Glutamatergic neuron (in vitro differentiated cells): ENCODE measurements at regions not wholly inside any gene's neighbourhood (a gene's known extent, or its start where the extent isn't known, plus 50 kb on each side); places are given as distances from the start of the nearest gene placed in this dataset.

Experiments used
- DNase-seq: peaks from one replicate; pipeline ENCODE4 v3.0.0; 2022
- H3K27ac Mint-ChIP-seq: one replicate; pipeline ENCODE4 v1.8.0; 2020; ENCODE audit warnings: mild to moderate bottlenecking, mixed read lengths, inconsistent platforms; ENCODE audit not compliant: unreplicated experiment
- H3K27me3 Mint-ChIP-seq: one replicate; pipeline ENCODE4 v1.8.0; 2020; ENCODE audit warnings: mild to moderate bottlenecking, moderate library complexity, mixed read lengths, inconsistent platforms; ENCODE audit not compliant: unreplicated experiment
- H3K36me3 Mint-ChIP-seq: one replicate; pipeline ENCODE4 v1.8.0; 2020; ENCODE audit warnings: mild to moderate bottlenecking, mixed read lengths, inconsistent platforms; ENCODE audit not compliant: unreplicated experiment
- H3K4me1 Mint-ChIP-seq: one replicate; pipeline ENCODE4 v1.8.0; 2020; ENCODE audit warnings: mild to moderate bottlenecking, low read depth, mixed read lengths, inconsistent platforms; ENCODE audit not compliant: unreplicated experiment
- H3K4me3 Mint-ChIP-seq: one replicate; pipeline ENCODE4 v1.8.0; 2020; ENCODE audit warnings: mild to moderate bottlenecking, mixed read lengths, inconsistent platforms; ENCODE audit not compliant: unreplicated experiment
- H3K9me3 Mint-ChIP-seq: one replicate; pipeline ENCODE4 v1.8.0; 2020; ENCODE audit warnings: mild to moderate bottlenecking, moderate library complexity, mixed read lengths, inconsistent platforms; ENCODE audit not compliant: unreplicated experiment
- CTCF ChIP-seq: fragments of 200-600 bp; sonication (generic); IDR thresholded peaks from one replicate; pipeline ENCODE4 v1.5.0; 2021; ENCODE audit not compliant: partially characterized antibody, unreplicated experiment

GRCh38 chr12:93107514-93108312 is 178.6 kb upstream of the EEA1 start:
- Mint-ChIP-seq H3K4me1 (no peaks in the 10 kb centered on the region), H3K4me3 (no peak overlapping the region), H3K27ac (no peak overlapping the region), H3K9me3 (no peaks in the 10 kb centered on the region), H3K36me3 (no peaks in the 10 kb centered on the region), H3K27me3 (peaks cover 2% of the 10 kb centered on the region)
- TF ChIP-seq CTCF, result no peak
- no peak for DNase-seq

GRCh38 chr12:93108985-93109384 is 179.9 kb upstream of the EEA1 start:
- peaks cover 2% of the 10 kb centered on the region for H3K27me3 Mint-ChIP-seq
- H3K4me1 Mint-ChIP-seq, result no peaks in the 10 kb centered on the region
- no peak for TF ChIP-seq CTCF
- DNase-seq, result no peak
- no peaks in the 10 kb centered on the region for H3K9me3 Mint-ChIP-seq
- H3K27ac Mint-ChIP-seq, result no peak overlapping the region
- H3K4me3 Mint-ChIP-seq, result no peak overlapping the region
- H3K36me3 Mint-ChIP-seq, result no peaks in the 10 kb centered on the region

- H3K4me3 Mint-ChIP-seq, result no peak overlapping the region
- no peak for DNase-seq
- no peaks in the 10 kb centered on the region for H3K9me3 Mint-ChIP-seq
- H3K4me1 Mint-ChIP-seq, result no peaks in the 10 kb centered on the region
- no peaks in the 10 kb centered on the region for H3K36me3 Mint-ChIP-seq
- H3K27me3 Mint-ChIP-seq, result peaks cover 5% of the 10 kb centered on the region
- TF ChIP-seq CTCF, result no peak
- H3K27ac Mint-ChIP-seq, result no peak overlapping the region
Observed at GRCh38 chr12:93109551-93110203, 180.6 kb upstream of the EEA1 start.

GRCh38 chr12:93111773-93112172 is 182.7 kb upstream of the EEA1 start:
- no peaks in the 10 kb centered on the region for H3K4me1 Mint-ChIP-seq
- H3K36me3 Mint-ChIP-seq, result no peaks in the 10 kb centered on the region
- H3K9me3 Mint-ChIP-seq, result no peaks in the 10 kb centered on the region
- no peak for DNase-seq
- no peak for TF ChIP-seq CTCF
- peaks cover 7% of the 10 kb centered on the region for H3K27me3 Mint-ChIP-seq
- H3K27ac Mint-ChIP-seq, result no peak overlapping the region
- H3K4me3 Mint-ChIP-seq, result no peak overlapping the region
